ENCODE measurements at regions not wholly inside any gene's neighbourhood (a gene's known extent, or its start where the extent isn't known, plus 50 kb on each side); places are given as distances from the start of the nearest gene placed in this dataset.

DNA sequence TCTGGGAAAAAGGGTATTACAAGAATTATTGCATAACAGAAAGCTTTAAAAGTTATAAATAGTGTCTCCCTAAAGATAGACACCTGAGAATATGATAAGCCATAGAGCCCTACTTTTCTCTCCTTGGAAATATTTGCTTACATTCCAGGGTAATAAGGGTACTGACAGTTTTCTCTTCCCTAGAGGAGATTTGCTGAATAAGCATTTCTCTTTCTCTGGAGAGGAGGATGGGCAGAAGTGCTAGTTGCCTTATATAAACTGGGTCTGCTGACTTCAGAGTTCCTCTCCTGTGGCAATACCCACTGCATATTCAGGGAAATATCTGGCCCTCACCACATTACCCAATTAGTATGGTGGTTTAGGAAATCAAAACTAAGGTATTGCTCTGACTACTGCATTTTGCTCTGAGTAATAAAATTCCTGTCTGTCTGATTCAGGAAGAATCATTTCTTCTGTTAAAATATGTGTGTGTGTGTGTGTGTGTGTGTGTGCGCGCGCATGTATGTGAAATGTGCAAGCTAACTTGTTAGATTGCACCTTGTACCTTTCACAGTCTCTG, 1391.3 kb downstream of the DSC3 start:
- TF ChIP-seq CTCF (IDR thresholded peaks at IDR 0.05; ENCODE audit: low read depth, low read length, poor library complexity, severe bottlenecking) = no peak
- no peak for TF ChIP-seq EZH2phosphoT487 (IDR thresholded peaks at IDR 0.05; ENCODE audit: borderline replicate concordance, low read length)

Measured in DOHH2 (cell line).